Hippocampal formation (tissue), 2 donors: ENCODE measurements at regions not wholly inside any gene's neighbourhood (a gene's known extent, or its start where the extent isn't known, plus 50 kb on each side); places are given as distances from the start of the nearest gene placed in this dataset.

Experiments
- DNase-seq, 2 donors: peaks; one replicate each; lab custom pipeline; 2025; lab: John Stamatoyannopoulos, UW

GRCh38 chr15:97881346-97881965 lies 79.0 kb upstream of the ARRDC4 start:
- DNase-seq, result no peak

GRCh38 chr15:97884513-97885131 lies 75.9 kb upstream of the ARRDC4 start:
- DNase-seq, result no peak

- no peak for DNase-seq
These were observed 70.2 kb upstream of the ARRDC4 start for GRCh38 chr15:97890307-97890706.

GRCh38 chr15:97892167-97892938 lies 68.2 kb upstream of the ARRDC4 start:
- no peak for DNase-seq

- DNase-seq, result no peak
These were observed 66.5 kb upstream of the ARRDC4 start for GRCh38 chr15:97893967-97894366.

- no peak for DNase-seq
These were observed 60.5 kb upstream of the ARRDC4 start for GRCh38 chr15:97899981-97900380.

GRCh38 chr15:97902140-97902780 lies 58.2 kb upstream of the ARRDC4 start:
- no peak for DNase-seq

GRCh38 chr15:97903560-97903959 lies 56.9 kb upstream of the ARRDC4 start:
- no peak for DNase-seq

- DNase-seq, result peak; percentile 17 to 45
These were observed 56.4 kb upstream of the ARRDC4 start for GRCh38 chr15:97903971-97904572.

GRCh38 chr15:97909291-97909891 lies 51.1 kb upstream of the ARRDC4 start:
- DNase-seq, result peak; percentile 9 to 39
